ENCODE measurements at regions not wholly inside any gene's neighbourhood (a gene's known extent, or its start where the extent isn't known, plus 50 kb on each side); places are given as distances from the start of the nearest gene placed in this dataset.

DNA sequence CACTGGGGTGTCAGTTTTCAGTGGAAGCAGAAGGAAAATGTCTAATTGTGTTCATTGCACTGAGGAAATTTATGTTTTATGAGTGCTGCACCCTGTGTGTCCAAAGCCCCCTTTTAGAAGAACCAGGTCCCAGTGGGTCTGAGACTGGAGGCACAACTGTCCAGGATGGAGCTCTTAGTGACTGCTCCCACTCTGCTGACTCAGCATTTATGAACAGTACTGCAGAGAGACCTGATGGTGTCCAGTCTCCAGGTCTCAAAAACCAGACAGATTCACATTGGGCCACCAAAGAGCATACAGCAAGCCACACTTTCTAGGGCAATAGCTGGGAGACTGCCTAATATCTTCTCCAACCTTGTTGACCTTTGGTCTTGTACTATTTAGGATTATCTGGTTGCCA is 321.9 kb downstream of the CBLN1 start:
- H3K9me3 ChIP-seq, result no peaks in the 10 kb centered on the region
- no peak for TF ChIP-seq POLR2AphosphoS5 (IDR thresholded peaks at IDR 0.05)
- no peak for TF ChIP-seq POLR2A (IDR thresholded peaks at IDR 0.05)
- TF ChIP-seq, protein P1, sequence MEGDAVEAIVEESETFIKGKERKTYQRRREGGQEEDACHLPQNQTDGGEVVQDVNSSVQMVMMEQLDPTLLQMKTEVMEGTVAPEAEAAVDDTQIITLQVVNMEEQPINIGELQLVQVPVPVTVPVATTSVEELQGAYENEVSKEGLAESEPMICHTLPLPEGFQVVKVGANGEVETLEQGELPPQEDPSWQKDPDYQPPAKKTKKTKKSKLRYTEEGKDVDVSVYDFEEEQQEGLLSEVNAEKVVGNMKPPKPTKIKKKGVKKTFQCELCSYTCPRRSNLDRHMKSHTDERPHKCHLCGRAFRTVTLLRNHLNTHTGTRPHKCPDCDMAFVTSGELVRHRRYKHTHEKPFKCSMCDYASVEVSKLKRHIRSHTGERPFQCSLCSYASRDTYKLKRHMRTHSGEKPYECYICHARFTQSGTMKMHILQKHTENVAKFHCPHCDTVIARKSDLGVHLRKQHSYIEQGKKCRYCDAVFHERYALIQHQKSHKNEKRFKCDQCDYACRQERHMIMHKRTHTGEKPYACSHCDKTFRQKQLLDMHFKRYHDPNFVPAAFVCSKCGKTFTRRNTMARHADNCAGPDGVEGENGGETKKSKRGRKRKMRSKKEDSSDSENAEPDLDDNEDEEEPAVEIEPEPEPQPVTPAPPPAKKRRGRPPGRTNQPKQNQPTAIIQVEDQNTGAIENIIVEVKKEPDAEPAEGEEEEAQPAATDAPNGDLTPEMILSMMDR (IDR thresholded peaks at IDR 0.05), result no peak
- no peak for TF ChIP-seq EP300 (IDR thresholded peaks at IDR 0.05; ENCODE audit: low read depth)
- DNase-seq, result no peak
- no peak overlapping the region for H3K4me3 ChIP-seq
- intact Hi-C loops (cut with DNase I; ENCODE audit: low total_unique reads) (no loop called here), in situ Hi-C loops (cut with MboI; ENCODE audit: low pct_ligation_motif_present in 1 of 4, low pct_unique_long_range_greater_than_20kb in 1 of 4, low sequenced_read_pairs in 3 of 4) (no loop called here)
- no peaks in the 10 kb centered on the region for H3K27me3 ChIP-seq
- H3K27ac ChIP-seq, result no peak overlapping the region
- H3K4me1 ChIP-seq, result no peaks in the 10 kb centered on the region
- no peaks in the 10 kb centered on the region for H3K36me3 ChIP-seq

DNA sequence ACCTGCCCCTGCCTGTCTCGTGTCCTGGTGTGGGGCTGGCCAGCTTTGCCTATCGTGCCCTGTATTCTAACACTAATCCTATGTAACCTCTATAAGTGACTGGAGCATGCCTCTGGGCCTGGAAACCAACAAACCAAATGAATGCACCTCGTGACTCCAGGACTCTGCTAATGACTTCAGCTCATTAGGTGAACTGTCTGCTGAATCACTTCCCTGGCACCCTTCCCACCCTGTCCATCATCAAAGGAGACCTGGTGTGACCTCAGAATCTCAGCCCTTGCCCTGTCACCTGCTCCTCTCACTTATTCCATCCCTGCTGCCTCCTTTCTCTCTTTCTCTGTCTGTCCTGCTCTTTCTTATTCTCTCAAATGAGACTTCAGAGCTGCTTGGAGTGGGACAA is 322.4 kb downstream of the CBLN1 start:
- Histone ChIP-seq H3K36me3 (no peaks in the 10 kb centered on the region), H3K27me3 (no peaks in the 10 kb centered on the region), H3K4me3 (no peak overlapping the region), H3K9me3 (no peaks in the 10 kb centered on the region), H3K4me1 (no peaks in the 10 kb centered on the region), H3K27ac (no peak overlapping the region)
- 48% methylated on average over 3 of the region's 3 CpGs; no CpG with 5 or more reads in 1 of the 2 donors for WGBS, 2 donors (ENCODE audit: low coverage in 1 of 2)
- no peak for DNase-seq
- intact Hi-C loops (cut with DNase I; ENCODE audit: low total_unique reads), result no loop called here
- in situ Hi-C loops (cut with MboI; ENCODE audit: low pct_ligation_motif_present in 1 of 4, low pct_unique_long_range_greater_than_20kb in 1 of 4, low sequenced_read_pairs in 3 of 4), result no loop called here
- TF ChIP-seq, protein P1 (IDR thresholded peaks at IDR 0.05), result no peak
- TF ChIP-seq POLR2AphosphoS5 (IDR thresholded peaks at IDR 0.05) (no peak), POLR2A (IDR thresholded peaks at IDR 0.05) (no peak), EP300 (IDR thresholded peaks at IDR 0.05; ENCODE audit: low read depth) (no peak)

DNA sequence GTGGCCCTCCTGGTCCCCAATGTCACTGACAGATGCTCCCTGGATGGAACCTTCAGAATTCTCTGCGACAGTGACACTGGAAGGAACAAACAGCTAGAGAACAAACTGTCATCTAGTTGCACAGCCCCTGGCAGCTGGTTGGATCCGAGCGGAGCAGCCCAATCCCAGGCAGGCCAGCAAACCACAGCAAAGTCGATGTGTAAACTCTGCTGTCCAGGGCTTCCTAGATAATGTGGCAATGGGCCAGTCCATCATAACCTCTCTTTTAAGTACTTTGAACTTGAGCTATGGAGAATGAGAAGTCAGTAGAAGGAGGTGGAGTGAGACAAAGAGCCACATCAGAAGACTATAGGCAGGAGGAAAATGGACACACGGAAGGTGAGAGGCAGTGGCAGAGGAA is 323.0 kb downstream of the CBLN1 start:
- Histone ChIP-seq H3K36me3 (no peaks in the 10 kb centered on the region), H3K4me1 (no peaks in the 10 kb centered on the region), H3K4me3 (no peak overlapping the region), H3K9me3 (no peaks in the 10 kb centered on the region), H3K27ac (no peak overlapping the region), H3K27me3 (no peaks in the 10 kb centered on the region)
- 60 to 92% methylated on average over 1 to 5 of the region's 5 CpGs for WGBS, 2 donors (ENCODE audit: low coverage in 1 of 2)
- intact Hi-C loops (cut with DNase I; ENCODE audit: low total_unique reads), result no loop called here
- DNase-seq, result no peak
- TF ChIP-seq EP300 (IDR thresholded peaks at IDR 0.05; ENCODE audit: low read depth), result no peak
- no peak for TF ChIP-seq POLR2AphosphoS5 (IDR thresholded peaks at IDR 0.05)
- TF ChIP-seq POLR2A (IDR thresholded peaks at IDR 0.05), result no peak
- TF ChIP-seq, protein P1 (IDR thresholded peaks at IDR 0.05), result no peak
- in situ Hi-C loops (cut with MboI; ENCODE audit: low pct_ligation_motif_present in 1 of 4, low pct_unique_long_range_greater_than_20kb in 1 of 4, low sequenced_read_pairs in 3 of 4), result no loop called here

- intact Hi-C loops (cut with DNase I; ENCODE audit: low total_unique reads), result no loop called here
- in situ Hi-C loops (cut with MboI; ENCODE audit: low pct_ligation_motif_present in 1 of 4, low pct_unique_long_range_greater_than_20kb in 1 of 4, low sequenced_read_pairs in 3 of 4), result no loop called here
- no peak for DNase-seq
- 71 to 77% methylated on average over 1 to 4 of the region's 4 CpGs for WGBS, 2 donors (ENCODE audit: low coverage in 1 of 2)
- Histone ChIP-seq H3K4me1 (no peaks in the 10 kb centered on the region), H3K27ac (no peak overlapping the region), H3K9me3 (no peaks in the 10 kb centered on the region), H3K27me3 (no peaks in the 10 kb centered on the region), H3K4me3 (no peak overlapping the region), H3K36me3 (no peaks in the 10 kb centered on the region)
- TF ChIP-seq, protein P1 (IDR thresholded peaks at IDR 0.05), result no peak
- no peak for TF ChIP-seq POLR2A (IDR thresholded peaks at IDR 0.05)
- no peak for TF ChIP-seq EP300 (IDR thresholded peaks at IDR 0.05; ENCODE audit: low read depth)
- TF ChIP-seq POLR2AphosphoS5 (IDR thresholded peaks at IDR 0.05), result no peak
Observed at GRCh38 chr16:48956620-48957019, 325.0 kb downstream of the CBLN1 start.
